GM23338 (cell line): ENCODE measurements at regions not wholly inside any gene's neighbourhood (a gene's known extent, or its start where the extent isn't known, plus 50 kb on each side); places are given as distances from the start of the nearest gene placed in this dataset.

Experiments
- EZH2 ChIP-seq: fragments of 200-600 bp; sonication (generic); IDR thresholded peaks from one replicate; pipeline ENCODE4 v1.8.0; 2017; ENCODE audit warnings: antibody characterized with exemption, mild to moderate bottlenecking, low read depth; ENCODE audit not compliant: unreplicated experiment
- EZH2phosphoT487 ChIP-seq: fragments of 200-600 bp; sonication (generic); IDR thresholded peaks from one replicate; pipeline ENCODE4 v1.8.1; 2018; ENCODE audit warnings: antibody characterized with exemption; ENCODE audit not compliant: unreplicated experiment
- POLR2AphosphoS5 ChIP-seq: IDR thresholded peaks from 2 replicates; pipeline ENCODE4 v1.6.1; 2016; ENCODE audit warnings: antibody characterized with exemption, low read depth
- TF ChIP-seq, protein P1 (sequence below), 2 experiments: fragments of 200-600 bp in 1 of 2; sonication (generic) in 1 of 2; conservative IDR thresholded peaks; 2 replicates each; pipeline versions ENCODE4 v1.5.1 to v1.6.1; 2016 to 2017; ENCODE audit warnings: antibody characterized with exemption in 2 of 2, low read depth in 2 of 2, mild to moderate bottlenecking in 2 of 2, moderate library complexity in 1 of 2

DNA sequence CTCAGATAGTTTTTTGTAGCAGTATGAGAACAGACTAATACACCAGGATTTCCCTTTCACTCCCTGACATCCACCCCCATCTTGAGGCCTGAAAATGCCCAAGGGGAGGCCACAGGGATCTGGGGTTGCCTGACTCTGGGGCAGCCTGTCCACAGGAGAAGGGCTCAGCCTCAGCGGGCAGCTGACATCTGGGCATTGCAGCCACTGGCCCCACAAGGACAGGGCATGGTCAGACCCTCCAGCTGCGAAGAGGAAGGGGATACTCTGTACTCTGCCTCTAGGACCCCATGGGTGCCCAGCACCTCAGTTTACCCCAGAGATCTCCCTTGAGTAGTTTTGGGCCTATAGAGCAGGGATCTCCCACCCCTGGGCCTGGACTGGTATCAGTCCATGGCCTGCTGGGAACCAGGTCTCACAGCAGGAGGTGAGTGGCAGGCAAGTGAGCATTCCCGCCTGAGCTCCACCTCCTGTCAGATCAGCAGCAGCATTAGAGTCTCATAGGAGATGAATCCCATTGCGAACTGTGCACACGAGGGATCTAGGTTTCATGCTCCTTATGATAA is 138.9 kb downstream of the HMX1 start:
- TF ChIP-seq, protein P1, sequence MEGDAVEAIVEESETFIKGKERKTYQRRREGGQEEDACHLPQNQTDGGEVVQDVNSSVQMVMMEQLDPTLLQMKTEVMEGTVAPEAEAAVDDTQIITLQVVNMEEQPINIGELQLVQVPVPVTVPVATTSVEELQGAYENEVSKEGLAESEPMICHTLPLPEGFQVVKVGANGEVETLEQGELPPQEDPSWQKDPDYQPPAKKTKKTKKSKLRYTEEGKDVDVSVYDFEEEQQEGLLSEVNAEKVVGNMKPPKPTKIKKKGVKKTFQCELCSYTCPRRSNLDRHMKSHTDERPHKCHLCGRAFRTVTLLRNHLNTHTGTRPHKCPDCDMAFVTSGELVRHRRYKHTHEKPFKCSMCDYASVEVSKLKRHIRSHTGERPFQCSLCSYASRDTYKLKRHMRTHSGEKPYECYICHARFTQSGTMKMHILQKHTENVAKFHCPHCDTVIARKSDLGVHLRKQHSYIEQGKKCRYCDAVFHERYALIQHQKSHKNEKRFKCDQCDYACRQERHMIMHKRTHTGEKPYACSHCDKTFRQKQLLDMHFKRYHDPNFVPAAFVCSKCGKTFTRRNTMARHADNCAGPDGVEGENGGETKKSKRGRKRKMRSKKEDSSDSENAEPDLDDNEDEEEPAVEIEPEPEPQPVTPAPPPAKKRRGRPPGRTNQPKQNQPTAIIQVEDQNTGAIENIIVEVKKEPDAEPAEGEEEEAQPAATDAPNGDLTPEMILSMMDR (conservative IDR thresholded peaks at IDR 0.05; ENCODE audit: low read depth in 2 of 2), result no peak
- TF ChIP-seq EZH2 (no peak), POLR2AphosphoS5 (no peak), EZH2phosphoT487 (no peak)
